ENCODE measurements at regions not wholly inside any gene's neighbourhood (a gene's known extent, or its start where the extent isn't known, plus 50 kb on each side); places are given as distances from the start of the nearest gene placed in this dataset.

- dilution Hi-C loops (cut with MboI; ENCODE audit: extremely low pct_ligation_motif_present, low sequenced_read_pairs) (no loop called here), intact Hi-C loops (cut with micrococcal nuclease) (no loop called here)
- Histone ChIP-seq H3K4me2 (ENCODE audit: insufficient read depth, low read length) (no peak overlapping the region), H3K9me1 (replicated peaks; ENCODE audit: control insufficient read depth, extremely low read depth, insufficient read depth, low read length) (no peaks in the 10 kb centered on the region), H3K27ac (ENCODE audit: insufficient read depth, low read depth, low read length) (no peak overlapping the region), H2AFZ (ENCODE audit: low read depth, low read length) (no peak overlapping the region), H3K9me3 (replicated peaks; ENCODE audit: control insufficient read depth, insufficient read depth, low read length) (no peaks in the 10 kb centered on the region), H3K4me3 (replicated peaks in 1 of 3; ENCODE audit: insufficient read depth in 1 of 3, low read depth in 1 of 3, low read length in 3 of 3) (no peak overlapping the region), H3K79me2 (ENCODE audit: control insufficient read depth, insufficient read depth, low read length) (no peaks in the 10 kb centered on the region), H4K20me1 (replicated peaks; ENCODE audit: control insufficient read depth, extremely low read depth, insufficient read depth, low read length) (no peaks in the 10 kb centered on the region), H3K36me3 (ENCODE audit: control insufficient read depth in 2 of 2, extremely low read depth in 1 of 2, insufficient read depth in 2 of 2, low read length in 2 of 2) (no peaks in the 10 kb centered on the region), H3K4me1 (ENCODE audit: control insufficient read depth, extremely low read depth, insufficient read depth, low read length) (no peaks in the 10 kb centered on the region), H3K27me3 (ENCODE audit: control insufficient read depth in 2 of 2, insufficient read depth in 2 of 2, low read length in 2 of 2) (peaks cover 0 to 2% of the 10 kb centered on the region in 2 experiments), H3K9ac (replicated peaks; ENCODE audit: extremely low read depth, insufficient read depth, low read length) (no peak overlapping the region)
- FAIRE-seq = no peak
- DNase-seq (ENCODE audit: low read depth, low spot score) = no peak
- TF ChIP-seq GATA2 (IDR thresholded peaks at IDR 0.05; ENCODE audit: insufficient read depth, insufficient read length, low read depth, low read length) (no peak), JUN (IDR thresholded peaks at IDR 0.05; ENCODE audit: borderline replicate concordance, insufficient read depth, insufficient read length, low read depth) (no peak), CTCF (IDR thresholded peaks at IDR 0.05; ENCODE audit: extremely low read depth in 1 of 2, insufficient read depth in 1 of 2, low read depth in 1 of 2, low read length in 2 of 2) (no peak), MAX (IDR thresholded peaks at IDR 0.05; ENCODE audit: insufficient read depth, insufficient read length) (no peak), MYC (IDR thresholded peaks at IDR 0.05; ENCODE audit: low read depth, low read length) (no peak), POLR2AphosphoS5 (IDR thresholded peaks at IDR 0.05; ENCODE audit: insufficient read depth, low read depth, low read length) (no peak), EZH2 (IDR thresholded peaks at IDR 0.05; ENCODE audit: borderline replicate concordance, low read depth, low read length, severe bottlenecking) (no peak), POLR2A (IDR thresholded peaks at IDR 0.05; ENCODE audit: low read depth, low read length) (no peak), FOS (IDR thresholded peaks at IDR 0.05; ENCODE audit: borderline replicate concordance, insufficient read depth, low read length) (no peak)
- BruUV-seq (replicated peaks) = no TSS peak
- ChIA-PET CTCF (no interaction called here), POLR2A (no interaction called here)
Observed at GRCh38 chr20:40244286-40244685, 444.8 kb downstream of the MAFB start.
